Cardiac septum (tissue), 1 donor: ENCODE measurements at regions not wholly inside any gene's neighbourhood (a gene's known extent, or its start where the extent isn't known, plus 50 kb on each side); places are given as distances from the start of the nearest gene placed in this dataset.

Experiments
- DNase-seq: peaks from one replicate; pipeline ENCODE4 v3.0.0-alpha.2; 2020; ENCODE audit warnings: low spot score
- intact Hi-C: fragments of 100-400 bp; cut with DNase I; formaldehyde crosslinking; loops from one replicate; pipeline ENCODE4 v1.14.0; 2022
- donor health status: DM: no; HTN: no; CAD: no.

DNA sequence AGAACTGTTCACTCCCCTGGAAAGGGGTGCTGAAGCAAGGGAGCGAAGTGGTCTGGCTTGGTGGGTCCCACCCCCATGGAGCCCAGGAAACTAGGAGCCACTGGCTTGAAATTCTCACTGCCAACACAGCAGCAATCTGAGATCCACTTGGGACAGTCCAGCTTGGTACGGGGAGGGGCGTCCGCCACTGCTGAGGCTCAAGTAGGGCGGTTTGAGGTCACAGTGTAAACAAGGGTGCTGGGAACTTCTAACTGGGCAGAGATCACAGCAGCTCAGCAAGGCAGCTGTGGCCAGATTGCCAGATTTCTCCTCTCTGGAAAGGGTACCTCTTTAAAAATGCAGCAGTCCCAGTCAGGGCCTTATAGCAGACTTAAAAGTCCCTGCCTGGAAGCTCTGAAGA lies 53.9 kb upstream of the GALNTL6 start:
- DNase-seq: no peak
- intact Hi-C loops: no loop called here

DNA sequence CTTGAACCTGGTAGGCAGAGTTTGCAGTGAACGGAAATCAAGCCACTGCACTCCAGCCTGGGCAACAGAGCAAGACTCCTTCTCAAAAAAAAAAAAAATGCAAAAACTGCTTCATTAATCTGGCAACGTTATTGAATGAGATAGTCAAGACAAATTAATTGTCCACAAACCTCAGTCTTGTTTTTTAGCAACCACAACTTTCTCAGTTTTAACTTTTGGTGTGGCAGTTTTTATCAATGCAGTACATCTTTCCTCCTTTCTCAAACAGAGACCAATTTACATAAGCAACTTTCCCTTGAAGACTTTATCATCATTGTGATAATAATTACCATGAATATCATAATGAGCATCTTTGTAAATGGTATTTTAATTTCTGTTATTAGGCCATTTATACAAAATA lies 61.7 kb upstream of the GALNTL6 start:
- intact Hi-C loops: no loop called here
- DNase-seq: no peak

DNA sequence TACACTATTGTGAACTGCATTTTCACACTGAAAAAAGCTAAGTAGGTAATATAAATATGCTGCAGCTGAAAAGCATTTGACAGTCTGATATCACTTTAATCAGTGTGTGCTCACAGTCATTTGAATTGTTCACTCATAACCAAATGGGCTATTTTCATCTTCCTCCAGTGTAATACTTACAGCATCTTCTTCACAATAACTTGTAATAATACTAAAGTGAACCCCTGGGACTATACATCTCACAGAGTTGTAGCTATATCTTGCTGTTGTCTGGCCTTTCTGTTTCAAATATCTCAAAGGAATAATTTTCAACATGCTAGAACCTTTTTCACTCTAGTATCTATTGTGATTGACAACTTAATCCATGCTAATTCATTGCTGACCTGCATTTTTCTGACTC lies 66.8 kb upstream of the GALNTL6 start:
- intact Hi-C loops: no loop called here
- DNase-seq: no peak

DNA sequence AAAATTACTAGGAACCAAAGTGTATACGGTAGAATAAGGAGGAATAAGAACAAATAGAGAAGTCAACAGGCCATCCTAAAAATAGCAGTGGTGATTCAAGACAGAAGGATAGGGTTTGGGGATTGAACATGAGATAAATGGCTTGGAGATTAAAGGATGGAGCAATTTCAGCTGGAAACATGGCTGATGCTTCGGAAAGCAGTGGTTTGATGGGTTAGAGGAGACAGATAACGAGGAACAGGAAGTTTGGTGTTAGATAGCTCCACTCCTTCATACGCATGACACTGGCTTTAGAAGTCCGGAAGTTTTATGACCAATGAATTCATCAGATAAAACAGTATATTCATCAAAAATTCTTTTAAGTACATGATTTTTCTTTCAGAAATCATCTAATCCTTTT lies 70.8 kb upstream of the GALNTL6 start:
- DNase-seq: no peak
- intact Hi-C loops: no loop called here

DNA sequence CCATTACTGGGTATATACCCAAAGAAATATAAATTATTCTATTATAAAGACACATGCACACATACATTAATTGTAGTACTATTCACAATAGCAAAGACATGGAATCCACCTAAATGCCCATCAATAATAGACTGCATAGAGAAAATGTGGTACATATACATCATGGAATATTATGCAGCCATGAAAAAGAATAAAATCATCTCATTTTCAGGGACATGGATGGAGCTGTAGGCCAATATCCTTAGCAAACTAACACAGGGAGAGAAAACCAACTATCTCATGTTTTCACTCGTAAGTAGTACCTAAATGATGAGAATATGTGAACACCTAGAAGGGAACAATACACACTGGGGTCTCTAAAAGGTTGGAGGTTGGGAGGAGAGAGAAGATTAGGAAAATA lies 86.0 kb upstream of the GALNTL6 start:
- intact Hi-C loops: no loop called here
- no peak for DNase-seq

DNA sequence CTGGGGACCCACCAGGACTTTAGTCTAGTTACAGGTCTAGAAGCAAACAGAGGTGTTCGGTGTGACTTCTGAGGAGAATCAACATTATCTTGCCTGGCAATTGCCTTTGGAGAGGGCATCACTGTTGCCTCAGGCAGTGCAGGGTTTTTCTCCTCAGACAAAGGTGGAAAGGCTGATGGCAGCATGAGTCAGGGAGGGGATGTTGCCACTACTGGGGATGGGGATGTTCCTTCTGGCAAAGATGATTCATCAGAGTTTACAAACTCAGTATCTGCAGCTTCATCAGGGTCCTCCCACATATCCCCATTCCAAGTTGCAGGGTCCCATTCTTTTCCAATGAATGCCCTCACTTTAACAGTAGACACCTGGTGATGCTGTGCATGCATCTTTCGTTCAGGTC lies 91.3 kb upstream of the GALNTL6 start:
- intact Hi-C loops: no loop called here
- DNase-seq: no peak

DNA sequence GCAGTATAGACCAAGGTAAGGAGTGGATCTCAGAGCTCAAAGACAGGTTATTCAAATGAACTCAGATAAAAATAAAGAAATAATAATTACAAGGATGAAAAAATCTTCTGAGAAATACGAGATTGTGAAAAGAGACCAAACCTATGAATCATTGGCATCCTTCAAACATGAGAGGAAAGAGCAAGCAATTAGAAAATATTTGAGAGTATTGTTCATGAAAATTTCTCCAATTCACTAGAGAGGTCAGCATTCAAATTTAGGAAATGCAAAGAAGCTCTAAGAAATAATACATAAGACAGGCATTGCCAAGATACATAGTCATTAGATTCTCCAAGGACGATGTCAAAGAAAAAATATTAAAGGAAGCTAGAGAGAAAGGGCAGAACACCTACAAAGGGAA lies 93.5 kb upstream of the GALNTL6 start:
- DNase-seq: no peak
- intact Hi-C loops: no loop called here

DNA sequence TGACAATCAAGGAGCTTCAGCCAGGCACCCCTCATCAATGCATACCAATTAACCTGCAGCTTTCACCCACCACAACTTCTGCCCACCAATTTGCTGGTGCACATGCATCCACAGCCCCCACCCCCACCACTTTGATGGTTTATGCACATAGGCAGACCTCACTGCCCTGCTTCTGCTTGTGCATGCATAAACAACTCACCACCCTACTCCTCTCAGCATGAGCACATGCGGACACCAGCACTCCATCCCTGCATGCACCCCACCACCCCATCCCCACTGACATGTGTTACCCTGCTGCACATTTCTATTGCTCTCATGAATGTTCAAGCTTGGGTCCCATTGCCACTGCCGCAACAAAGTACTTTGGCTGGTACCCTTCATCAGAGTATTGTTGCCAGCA lies 94.5 kb upstream of the GALNTL6 start:
- DNase-seq: no peak
- intact Hi-C loops: no loop called here

DNA sequence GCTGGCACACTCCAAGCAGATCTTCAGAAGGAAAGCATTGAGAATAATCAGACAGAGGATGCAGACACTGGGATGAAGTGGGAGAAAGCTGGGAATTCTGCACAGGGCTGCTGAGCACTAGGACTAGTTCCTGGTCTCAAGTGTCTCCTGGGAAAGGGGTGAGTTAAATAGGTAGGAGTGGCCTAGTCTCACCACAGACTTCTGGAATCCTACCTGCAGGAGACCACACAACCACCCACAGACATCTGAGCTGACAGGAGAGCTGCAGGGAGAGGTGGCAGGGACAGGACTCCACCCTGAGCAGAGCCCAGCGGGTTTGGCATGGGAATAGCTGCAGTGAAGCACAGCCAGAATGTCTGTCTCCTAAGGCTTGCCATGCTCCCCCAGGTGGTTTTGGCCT lies 95.1 kb upstream of the GALNTL6 start:
- no peak for DNase-seq
- intact Hi-C loops: no loop called here

DNA sequence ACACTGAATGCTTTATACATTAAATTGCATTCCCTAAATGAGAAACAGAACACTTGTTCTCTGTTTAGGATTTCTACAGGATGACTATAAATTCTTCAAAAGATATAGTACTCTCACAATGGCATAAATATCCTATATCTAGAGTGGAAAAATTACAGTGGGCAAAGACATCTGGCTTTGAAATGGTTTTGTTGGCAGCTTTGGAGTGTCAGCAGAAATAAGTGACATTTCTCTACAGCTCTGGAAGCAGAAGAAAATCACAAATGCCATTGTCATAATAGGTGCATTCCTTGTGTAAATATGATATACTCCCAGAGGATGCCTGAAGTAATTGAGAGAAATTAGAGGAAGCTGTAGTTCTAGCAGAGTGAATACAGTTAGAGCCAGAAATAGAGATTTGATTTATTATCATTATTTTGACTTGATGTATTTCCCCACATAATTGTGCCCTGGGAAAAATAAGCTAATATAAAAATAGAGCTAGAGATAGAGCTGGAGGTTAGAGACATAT lies 95.9 kb upstream of the GALNTL6 start:
- no peak for DNase-seq
- intact Hi-C loops: no loop called here

DNA sequence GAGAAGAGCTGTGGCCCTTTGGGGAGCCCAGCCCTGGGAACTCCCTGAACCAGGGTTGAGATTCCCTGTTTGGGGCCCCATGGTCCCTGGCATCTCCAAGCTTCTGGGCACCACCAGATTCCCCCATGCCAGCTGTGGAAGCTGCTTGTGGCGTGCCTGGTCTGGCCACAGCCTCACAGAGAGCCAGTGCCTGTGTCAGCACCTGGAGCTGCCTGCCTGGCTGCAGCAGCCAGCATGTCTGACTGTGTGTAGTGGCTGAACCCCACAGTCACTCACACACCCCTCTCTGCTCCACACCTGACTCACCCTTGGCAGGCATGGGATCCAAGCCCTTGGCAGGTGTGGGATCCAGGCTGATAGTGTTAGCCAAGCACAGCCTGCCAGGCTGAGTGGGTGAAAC lies 97.2 kb upstream of the GALNTL6 start:
- intact Hi-C loops: no loop called here
- DNase-seq: no peak

DNA sequence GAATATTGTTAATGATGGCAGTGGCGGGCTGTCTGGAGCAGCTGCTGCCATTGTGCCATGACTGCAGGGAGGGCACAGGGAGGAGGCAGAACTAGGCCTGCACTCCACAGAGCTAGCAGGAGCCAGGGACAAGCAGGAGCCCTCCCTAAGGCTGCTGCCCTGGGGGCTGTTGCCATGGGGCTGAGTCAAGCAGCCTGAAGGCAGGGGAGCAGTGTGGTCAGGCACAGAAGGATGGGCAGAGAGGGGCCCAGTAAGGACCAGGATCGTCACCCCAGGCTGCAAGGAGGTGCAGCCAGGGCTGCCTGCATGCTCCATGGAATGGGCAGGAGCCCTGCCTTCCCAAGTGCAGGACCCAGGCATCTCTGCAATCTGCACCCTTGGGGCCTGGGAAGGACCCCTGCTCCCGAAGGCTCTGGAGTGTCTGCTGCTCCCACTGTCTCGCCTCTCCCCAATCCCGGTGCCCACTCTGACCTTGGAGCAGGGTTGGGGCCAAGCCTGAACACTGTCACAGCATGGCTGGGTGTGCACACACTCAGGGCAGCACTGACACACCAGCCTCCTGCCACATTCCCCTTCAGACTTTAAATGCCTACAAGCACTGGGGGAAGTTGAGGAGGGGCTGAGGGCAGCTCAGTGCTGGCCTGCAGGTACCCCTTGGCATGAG lies 98.3 kb upstream of the GALNTL6 start:
- intact Hi-C loops: no loop called here
- DNase-seq: no peak

DNA sequence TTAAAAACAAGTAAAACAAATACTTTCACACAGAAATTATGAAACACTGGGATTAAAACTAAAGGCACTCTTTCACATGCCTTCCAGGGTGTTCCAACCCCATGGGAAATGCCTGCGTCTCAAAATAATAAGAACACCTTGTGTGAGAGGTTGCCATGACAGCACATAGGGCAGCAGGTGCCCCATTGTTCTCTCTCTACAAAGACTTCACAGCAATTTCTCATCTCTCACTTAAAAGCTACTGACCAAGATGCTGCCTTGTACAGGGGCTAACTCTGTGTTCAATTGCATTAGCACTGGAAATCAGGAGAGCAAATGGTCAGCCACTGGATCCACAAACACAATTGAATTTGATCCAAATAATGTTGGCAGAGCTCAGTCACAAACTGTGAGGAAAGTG lies 102.5 kb upstream of the GALNTL6 start:
- intact Hi-C loops: no loop called here
- DNase-seq: no peak

DNA sequence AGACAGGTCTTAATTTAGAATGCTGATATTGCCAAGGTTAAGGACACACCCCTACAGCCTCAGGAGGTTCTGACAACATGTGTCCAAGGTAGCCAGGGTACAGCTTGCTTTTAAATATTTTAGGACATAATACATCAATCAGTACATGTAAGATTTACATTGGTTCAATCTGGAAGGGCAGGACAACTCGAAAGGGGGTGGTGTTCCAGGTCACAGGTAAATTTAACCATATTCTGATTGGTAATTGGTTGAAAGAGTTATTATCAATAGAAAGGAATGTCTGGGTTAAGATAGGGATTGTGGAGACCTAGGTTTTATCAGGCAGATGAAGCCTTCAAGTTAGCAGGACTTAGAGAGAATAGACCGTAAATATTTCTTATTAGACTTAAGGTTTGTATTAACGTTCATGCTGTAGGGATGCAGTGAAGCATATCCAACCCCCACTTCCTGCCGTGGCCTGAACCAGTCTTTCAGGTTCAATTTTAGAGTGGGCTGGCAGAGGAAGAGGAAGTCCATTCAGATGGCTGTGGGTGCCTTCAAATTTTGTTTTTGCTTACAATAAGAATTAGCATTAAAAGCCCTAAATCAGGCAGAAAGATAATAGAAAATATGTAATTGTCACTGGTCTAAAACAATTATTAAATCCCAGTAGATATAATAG lies 136.5 kb upstream of the GALNTL6 start:
- no peak for DNase-seq
- intact Hi-C loops: no loop called here

DNA sequence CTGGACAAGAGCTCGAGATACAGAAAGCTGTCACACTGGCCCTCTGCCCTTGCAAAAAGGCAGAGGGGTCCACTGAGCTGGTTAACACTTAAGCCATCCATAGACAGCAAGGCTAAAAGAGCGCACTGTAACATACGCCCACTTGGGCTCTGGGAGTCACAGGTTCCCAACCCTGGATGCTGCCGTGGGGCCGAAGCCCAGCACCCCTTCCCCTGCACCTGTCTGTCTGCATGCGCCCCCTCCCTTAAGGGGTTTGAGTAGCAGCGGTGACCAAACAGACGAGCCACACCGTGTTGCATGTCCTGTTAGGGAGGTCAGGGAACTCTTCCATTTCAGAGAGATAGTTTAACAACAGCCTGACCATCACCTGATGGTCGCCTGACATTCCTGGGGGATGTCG lies 138.4 kb upstream of the GALNTL6 start:
- intact Hi-C loops: no loop called here

DNA sequence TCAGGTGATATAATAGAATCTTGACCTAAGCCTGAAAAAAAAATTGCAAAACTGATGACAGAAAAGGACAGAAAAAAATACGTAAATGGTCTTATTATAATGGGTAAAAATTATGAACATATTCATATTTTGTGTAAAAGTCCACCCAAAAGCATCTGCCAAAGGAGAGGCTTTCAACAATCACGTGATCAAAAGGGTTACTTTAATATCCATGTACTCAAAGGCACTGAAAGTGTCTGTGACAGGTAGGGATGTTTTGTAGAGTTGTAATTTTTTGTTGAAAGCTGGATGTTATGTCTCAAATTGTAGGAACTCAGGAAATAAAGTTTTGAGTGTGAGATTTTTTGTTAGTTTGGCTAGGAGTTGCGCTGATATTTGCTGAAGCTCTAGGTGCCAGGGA lies 144.8 kb upstream of the GALNTL6 start:
- intact Hi-C loops: no loop called here
- DNase-seq: no peak

More for the DNA sequence above, 138.4 kb upstream of the GALNTL6 start:
- no peak for DNase-seq

DNA sequence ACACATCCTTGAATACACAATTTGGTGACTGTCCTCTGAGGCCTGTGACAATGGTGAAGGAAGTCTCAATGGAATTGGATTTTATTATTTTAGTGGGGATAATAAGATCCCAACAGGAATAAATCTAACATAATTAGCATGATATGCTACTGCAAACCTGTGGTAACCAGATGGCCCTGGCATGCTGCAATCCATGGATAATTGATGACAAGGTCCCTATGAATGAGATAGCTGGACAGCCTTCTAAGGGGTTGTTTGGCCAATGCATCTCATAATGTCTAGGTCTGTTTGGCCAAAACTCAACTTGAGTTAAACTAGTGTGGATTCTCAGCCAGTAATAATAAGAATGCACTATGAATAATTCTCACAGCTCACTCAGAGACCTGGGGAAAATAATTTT lies 145.3 kb upstream of the GALNTL6 start:
- no peak for DNase-seq
- intact Hi-C loops: no loop called here

DNA sequence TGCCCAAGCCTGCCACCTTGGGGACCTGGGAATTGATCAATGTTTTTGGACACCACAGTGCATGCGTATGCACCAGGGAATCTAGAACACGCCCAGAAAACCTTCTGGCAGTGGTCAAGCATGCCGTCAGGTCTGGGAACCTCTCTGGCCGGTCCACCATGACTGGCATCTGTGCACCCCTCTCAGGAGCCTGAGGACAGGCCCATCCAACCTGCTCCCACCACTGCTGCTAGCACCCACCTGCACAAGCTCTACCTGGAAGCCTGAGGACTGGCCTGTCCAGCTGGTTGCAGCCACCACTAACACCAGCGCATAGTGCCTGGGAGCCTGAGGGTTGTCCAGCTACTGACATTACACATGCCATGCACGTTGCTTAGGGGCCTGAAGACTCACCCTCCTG lies 162.1 kb upstream of the GALNTL6 start:
- intact Hi-C loops: no loop called here
- no peak for DNase-seq

DNA sequence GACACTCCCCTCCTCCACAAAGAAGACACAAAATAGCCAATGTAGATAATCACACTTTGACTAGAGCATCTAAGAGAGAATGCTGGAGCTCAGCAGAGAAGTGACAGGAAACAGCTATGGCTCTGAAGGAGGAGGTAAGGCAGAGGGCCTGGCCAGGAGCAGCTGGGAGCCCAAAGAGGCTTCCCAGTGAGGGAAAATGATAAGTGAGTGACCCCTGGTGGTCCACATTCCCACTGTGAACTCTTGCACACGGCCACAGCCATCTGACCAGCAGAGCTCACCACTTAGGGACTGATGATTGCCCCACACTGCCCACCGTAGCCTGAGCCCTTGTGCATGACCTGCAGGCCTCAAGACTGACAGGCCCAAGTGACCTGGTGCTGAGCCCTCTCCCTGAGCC lies 162.7 kb upstream of the GALNTL6 start:
- intact Hi-C loops: no loop called here

DNA sequence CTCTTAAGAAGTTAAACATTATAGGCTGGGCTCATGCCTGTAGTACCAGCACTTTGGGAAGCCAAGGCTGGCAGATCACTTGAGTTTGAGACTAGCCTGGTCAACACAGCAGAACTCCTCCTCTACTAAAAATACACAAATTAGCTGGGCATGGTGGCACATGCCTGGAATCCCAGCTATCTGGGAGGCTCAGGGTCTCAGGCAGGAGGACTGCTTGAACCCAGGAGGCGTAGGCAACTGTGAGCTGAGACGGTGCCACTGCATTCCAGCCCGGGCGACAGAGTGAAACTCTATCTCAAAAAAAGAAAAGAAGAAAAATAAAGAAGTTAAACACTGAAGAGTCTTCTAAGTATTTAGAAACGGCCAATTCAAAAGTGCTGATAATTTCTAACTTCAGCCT lies 164.3 kb upstream of the GALNTL6 start:
- intact Hi-C loops: no loop called here
- no peak for DNase-seq

More for the DNA sequence above, 162.7 kb upstream of the GALNTL6 start:
- no peak for DNase-seq

DNA sequence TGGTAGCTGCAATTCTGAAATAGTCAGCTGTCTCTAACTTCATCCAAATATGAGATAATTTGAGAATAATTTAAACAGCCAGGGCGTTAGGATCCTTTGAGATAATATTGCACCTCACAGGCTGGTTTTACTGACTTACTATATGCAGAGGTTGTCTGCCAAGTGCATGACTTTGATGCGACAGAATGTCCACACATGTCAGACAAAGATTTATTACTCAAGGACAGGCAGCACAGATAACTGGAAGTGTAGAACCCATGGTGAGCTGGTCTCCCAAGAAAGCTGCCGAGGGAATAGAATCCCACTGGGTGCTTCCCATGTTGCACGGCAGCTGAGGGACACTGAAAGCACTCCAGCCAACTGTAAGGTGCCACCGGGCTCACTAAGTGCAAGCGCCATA lies 166.2 kb upstream of the GALNTL6 start:
- intact Hi-C loops: no loop called here
- DNase-seq: no peak
